HEK293T (cell line): ENCODE measurements at regions not wholly inside any gene's neighbourhood (a gene's known extent, or its start where the extent isn't known, plus 50 kb on each side); places are given as distances from the start of the nearest gene placed in this dataset.

Experiments used
- CTCF ChIA-PET: fragments of 350-600 bp; formaldehyde crosslinking; extraction: SDS; loops from one replicate; lab custom pipeline; 2021; ENCODE audit warnings: antibody characterized with exemption, inconsistent platforms; lab: Yijun Ruan, JAX
- POLR2A ChIA-PET: fragments of 350-600 bp; formaldehyde crosslinking; extraction: SDS; loops from one replicate; lab custom pipeline; 2020; ENCODE audit warnings: antibody characterized with exemption, inconsistent platforms; lab: Yijun Ruan, JAX
- DNase-seq: peaks from one replicate; pipeline ENCODE4 v3.0.0; 2012; ENCODE audit warnings: mixed read lengths; ENCODE audit errors: extremely low spot score
- ARNT ChIP-seq: fragments of 450-650 bp; IDR thresholded peaks from 2 replicates; pipeline ENCODE4 v1.6.1; 2017; ENCODE audit warnings: mild to moderate bottlenecking
- BHLHE40 ChIP-seq: fragments of 450-650 bp; IDR thresholded peaks from 2 replicates; pipeline ENCODE4 v1.6.1; 2016; ENCODE audit warnings: mild to moderate bottlenecking, moderate library complexity, borderline replicate concordance
- CTBP1 ChIP-seq: fragments of 450-650 bp; IDR thresholded peaks from 2 replicates; pipeline ENCODE4 v1.6.1; 2016; ENCODE audit warnings: borderline replicate concordance
- ELF4 ChIP-seq: fragments of 450-650 bp; IDR thresholded peaks from 2 replicates; pipeline ENCODE4 v1.6.1; 2017; ENCODE audit warnings: antibody characterized with exemption
- FOXA1 ChIP-seq: fragments of 450-650 bp; IDR thresholded peaks from 2 replicates; pipeline ENCODE4 v1.6.1; 2016; ENCODE audit warnings: mild to moderate bottlenecking
- FOXK2 ChIP-seq: fragments of 450-650 bp; IDR thresholded peaks from 2 replicates; pipeline ENCODE4 v1.6.1; 2016; ENCODE audit warnings: mild to moderate bottlenecking
- FOXM1 ChIP-seq: fragments of 450-650 bp; IDR thresholded peaks from 2 replicates; pipeline ENCODE4 v1.6.1; 2017; ENCODE audit warnings: mild to moderate bottlenecking, borderline replicate concordance
- HDGF ChIP-seq: fragments of 450-650 bp; IDR thresholded peaks from 2 replicates; pipeline ENCODE4 v1.6.1; 2017; ENCODE audit warnings: antibody characterized with exemption, borderline replicate concordance
- L3MBTL2 ChIP-seq: fragments of 450-650 bp; conservative IDR thresholded peaks from 2 replicates; pipeline ENCODE4 v1.6.1; 2016; ENCODE audit warnings: mild to moderate bottlenecking
- LEF1 ChIP-seq: fragments of 450-650 bp; IDR thresholded peaks from 2 replicates; pipeline ENCODE4 v1.6.1; 2017; ENCODE audit warnings: mild to moderate bottlenecking, borderline replicate concordance
- NFRKB ChIP-seq: fragments of 450-650 bp; IDR thresholded peaks from 2 replicates; pipeline ENCODE4 v1.6.1; 2016; ENCODE audit warnings: mild to moderate bottlenecking, moderate library complexity
- SP1 ChIP-seq: fragments of 450-650 bp; IDR thresholded peaks from 2 replicates; pipeline ENCODE4 v1.6.1; 2017
- SUZ12 ChIP-seq: fragments of 450-650 bp; IDR thresholded peaks from 2 replicates; pipeline ENCODE4 v1.6.1; 2016; ENCODE audit warnings: mild to moderate bottlenecking
- TARDBP ChIP-seq: fragments of 450-650 bp; IDR thresholded peaks from 2 replicates; pipeline ENCODE4 v1.6.1; 2016
- ZNF384 ChIP-seq: fragments of 450-650 bp; IDR thresholded peaks from 2 replicates; pipeline ENCODE4 v1.6.1; 2016
- TF ChIP-seq, protein P1 (sequence below): fragments of 450-650 bp; IDR thresholded peaks from 2 replicates; pipeline ENCODE4 v1.6.1; 2016

DNA sequence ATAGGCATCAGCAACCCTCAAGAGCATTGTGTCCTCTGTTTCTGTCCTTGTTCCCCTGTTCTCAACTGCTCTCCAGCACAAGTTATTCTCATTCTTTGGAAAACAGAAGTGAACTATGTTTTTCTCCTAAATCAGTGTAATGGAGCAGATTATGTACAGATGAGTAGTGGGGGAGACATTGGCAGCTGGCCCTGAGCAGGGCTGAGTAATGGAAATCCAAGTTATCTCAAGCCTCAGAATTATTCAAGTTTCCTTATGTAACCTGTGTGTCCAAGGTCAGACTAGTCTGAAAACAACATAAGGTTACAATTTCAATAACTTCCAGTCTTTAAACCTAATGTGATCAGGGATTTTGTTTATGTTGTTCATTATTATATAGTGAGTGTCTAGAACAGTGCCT lies 116.1 kb upstream of the FUT8 start:
- ChIA-PET CTCF (no interaction called here), POLR2A (no interaction called here)
- TF ChIP-seq SUZ12: no peak
- no peak for TF ChIP-seq LEF1
- no peak for TF ChIP-seq FOXA1
- no peak for TF ChIP-seq ELF4
- TF ChIP-seq FOXK2: no peak
- no peak for TF ChIP-seq HDGF
- no peak for TF ChIP-seq FOXM1
- TF ChIP-seq TARDBP: no peak
- TF ChIP-seq ZNF384: no peak
- TF ChIP-seq BHLHE40: no peak
- no peak for TF ChIP-seq NFRKB
- no peak for TF ChIP-seq ARNT
- TF ChIP-seq CTBP1: no peak
- no peak for TF ChIP-seq SP1
- TF ChIP-seq, protein P1, sequence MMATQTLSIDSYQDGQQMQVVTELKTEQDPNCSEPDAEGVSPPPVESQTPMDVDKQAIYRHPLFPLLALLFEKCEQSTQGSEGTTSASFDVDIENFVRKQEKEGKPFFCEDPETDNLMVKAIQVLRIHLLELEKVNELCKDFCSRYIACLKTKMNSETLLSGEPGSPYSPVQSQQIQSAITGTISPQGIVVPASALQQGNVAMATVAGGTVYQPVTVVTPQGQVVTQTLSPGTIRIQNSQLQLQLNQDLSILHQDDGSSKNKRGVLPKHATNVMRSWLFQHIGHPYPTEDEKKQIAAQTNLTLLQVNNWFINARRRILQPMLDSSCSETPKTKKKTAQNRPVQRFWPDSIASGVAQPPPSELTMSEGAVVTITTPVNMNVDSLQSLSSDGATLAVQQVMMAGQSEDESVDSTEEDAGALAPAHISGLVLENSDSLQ: no peak
- no peak for DNase-seq

DNA sequence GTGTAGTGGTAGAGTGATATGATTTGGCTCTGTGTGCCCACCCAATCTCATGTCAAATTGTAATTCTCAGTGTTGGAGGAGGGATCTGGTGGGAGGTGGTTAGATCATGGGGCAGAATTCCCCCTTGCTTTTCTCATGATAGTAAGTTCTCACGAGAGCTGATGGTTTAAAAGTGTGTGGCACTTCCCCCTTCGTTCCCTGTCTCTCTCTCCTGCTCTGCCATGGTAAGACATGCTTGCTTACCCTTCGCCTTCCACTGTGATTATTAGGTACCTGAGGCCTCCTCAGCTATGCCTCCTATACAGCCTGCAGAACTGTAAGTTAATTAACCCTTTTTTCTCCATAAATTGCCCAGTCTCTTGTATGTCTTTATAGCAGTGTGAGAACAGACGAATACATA lies 115.7 kb upstream of the FUT8 start:
- CTCF ChIA-PET: no interaction called here
- DNase-seq: no peak
- POLR2A ChIA-PET: no interaction called here
- no peak for TF ChIP-seq SUZ12
- TF ChIP-seq BHLHE40: no peak
- no peak for TF ChIP-seq TARDBP
- no peak for TF ChIP-seq FOXK2
- TF ChIP-seq ZNF384: no peak
- TF ChIP-seq CTBP1: no peak
- TF ChIP-seq, protein P1: no peak
- no peak for TF ChIP-seq L3MBTL2
- no peak for TF ChIP-seq FOXM1
- TF ChIP-seq SP1: no peak
- no peak for TF ChIP-seq FOXA1
- no peak for TF ChIP-seq ARNT
- no peak for TF ChIP-seq LEF1
- no peak for TF ChIP-seq ELF4
- TF ChIP-seq HDGF: no peak
- no peak for TF ChIP-seq NFRKB

DNA sequence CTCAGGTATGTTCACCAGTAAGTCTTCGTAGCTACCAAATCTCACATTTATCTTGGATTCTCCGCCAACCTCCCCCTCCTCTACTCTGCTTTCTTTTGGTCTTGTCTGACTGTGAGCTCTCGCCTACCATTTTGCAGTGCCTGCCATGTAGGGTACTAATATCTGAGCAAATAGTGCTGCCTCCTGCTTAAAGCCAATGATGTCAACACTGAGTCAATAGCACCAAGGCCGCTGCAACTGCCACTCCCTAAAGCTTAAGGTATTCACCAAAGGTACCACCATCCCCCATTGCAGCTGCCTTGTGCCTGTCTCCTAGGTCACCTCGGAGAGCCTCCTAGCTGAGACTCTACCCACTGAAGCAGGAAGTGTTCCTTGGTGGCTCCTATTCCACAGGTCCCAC lies 114.8 kb upstream of the FUT8 start:
- POLR2A ChIA-PET: no interaction called here
- CTCF ChIA-PET: no interaction called here
- no peak for DNase-seq
- TF ChIP-seq ZNF384: no peak
- no peak for TF ChIP-seq L3MBTL2
- no peak for TF ChIP-seq ARNT
- no peak for TF ChIP-seq SP1
- TF ChIP-seq TARDBP: no peak
- TF ChIP-seq FOXK2: no peak
- no peak for TF ChIP-seq HDGF

DNA sequence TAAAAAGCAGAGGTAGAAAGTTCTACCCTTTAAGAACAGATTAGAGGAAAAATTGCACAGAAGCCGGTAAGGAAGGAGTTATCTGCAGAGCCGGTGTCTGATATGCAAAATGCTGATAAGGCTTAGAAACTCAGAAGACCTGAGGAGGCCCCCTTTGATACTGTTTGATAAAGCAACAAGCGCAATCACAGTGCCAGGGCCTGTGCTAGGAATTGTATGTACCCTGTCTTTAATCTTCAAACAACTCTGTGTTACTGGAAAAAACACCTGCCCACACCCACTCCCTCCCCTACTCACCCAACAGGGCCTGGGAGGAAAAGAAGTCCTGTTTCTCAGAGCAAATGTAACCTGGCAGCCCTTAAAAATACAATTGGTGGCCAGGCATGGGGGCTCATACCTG lies 112.7 kb upstream of the FUT8 start:
- CTCF ChIA-PET: interaction anchor here (0.6 to 1.0 kb wide), 3 partner anchors 10 to 1103 kb away, joined by 3 to 6 read pairs (median 4); no protein-coding TSS in a partner anchor
- no peak for TF ChIP-seq HDGF
- no peak for TF ChIP-seq L3MBTL2
- no peak for TF ChIP-seq ELF4
- no peak for TF ChIP-seq LEF1
- no peak for TF ChIP-seq FOXA1
- no peak for TF ChIP-seq SUZ12
- TF ChIP-seq, protein P1: no peak
- no peak for TF ChIP-seq CTBP1
- no peak for TF ChIP-seq SP1
- TF ChIP-seq TARDBP: no peak
- no peak for TF ChIP-seq FOXM1
- TF ChIP-seq ZNF384: no peak
- no peak for TF ChIP-seq NFRKB
- no peak for TF ChIP-seq ARNT
- no peak for TF ChIP-seq FOXK2
- no peak for DNase-seq
- POLR2A ChIA-PET: no interaction called here

DNA sequence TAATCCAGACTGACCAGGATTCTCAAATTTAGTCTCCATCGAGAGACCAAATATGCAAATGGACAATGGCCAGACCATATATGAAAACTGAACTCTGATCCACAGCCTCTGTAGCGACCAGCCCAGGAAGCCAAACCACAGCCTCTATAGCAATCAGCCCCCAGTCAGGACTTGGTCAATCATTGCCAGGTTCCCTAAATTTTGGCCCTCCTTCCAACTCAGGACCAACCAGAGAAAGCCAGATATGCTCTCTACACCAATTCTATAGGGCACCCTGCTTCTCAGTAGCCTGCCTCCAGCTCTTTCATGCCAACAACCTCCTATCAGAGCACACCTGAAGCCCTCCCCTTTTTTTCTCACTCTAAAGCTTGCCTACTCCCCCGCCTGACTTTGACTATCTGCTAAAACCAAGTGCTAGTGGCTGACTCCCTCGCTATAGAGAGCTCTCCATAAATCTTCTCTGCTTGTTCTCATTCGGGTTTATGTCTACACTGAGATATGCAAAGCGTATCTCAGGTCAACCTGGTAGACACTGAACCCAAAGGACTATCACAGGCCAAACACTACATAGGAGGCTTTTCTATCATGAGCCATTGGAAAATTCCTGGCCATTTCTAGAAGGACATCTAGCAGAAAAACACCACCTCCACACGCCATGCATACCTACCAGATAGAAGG lies 110.5 kb upstream of the FUT8 start:
- DNase-seq: no peak
- POLR2A ChIA-PET: no interaction called here
- CTCF ChIA-PET: no interaction called here
- TF ChIP-seq, protein P1: no peak
- no peak for TF ChIP-seq NFRKB
- no peak for TF ChIP-seq L3MBTL2
- TF ChIP-seq HDGF: no peak
- no peak for TF ChIP-seq ELF4
- TF ChIP-seq ARNT: no peak
- TF ChIP-seq TARDBP: no peak
- no peak for TF ChIP-seq FOXM1
- no peak for TF ChIP-seq SP1
- TF ChIP-seq SUZ12: no peak
- no peak for TF ChIP-seq FOXA1
- no peak for TF ChIP-seq ZNF384

DNA sequence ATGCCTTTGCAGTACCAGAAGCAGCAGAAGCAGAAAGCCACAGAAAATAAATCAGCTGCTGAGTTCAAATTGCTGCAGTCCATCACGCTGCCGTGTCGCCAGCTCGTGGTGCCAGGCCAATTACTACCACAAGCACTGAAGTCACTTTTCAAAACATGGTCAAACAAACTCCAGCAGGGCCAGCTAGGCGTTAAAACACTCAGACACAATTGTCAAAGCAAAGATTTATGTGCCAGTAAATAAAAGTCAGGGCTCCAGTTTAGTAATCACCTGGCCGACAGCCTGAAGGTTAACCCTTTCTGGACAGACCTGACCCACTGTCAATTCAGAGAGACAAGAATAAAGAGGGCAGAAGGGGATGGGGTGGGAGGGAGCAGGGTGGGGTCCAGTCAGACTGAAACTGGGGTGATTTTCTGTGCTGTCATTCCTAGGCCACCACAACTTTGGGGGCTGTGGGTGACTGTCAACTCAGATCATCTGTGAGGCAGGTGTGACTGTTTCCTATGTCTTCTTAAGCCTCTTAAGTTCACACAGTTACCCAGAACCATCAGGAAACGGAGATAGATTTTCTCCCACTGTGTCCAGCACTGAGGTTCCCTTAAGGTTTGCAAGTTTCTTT lies 109.8 kb upstream of the FUT8 start:
- POLR2A ChIA-PET: no interaction called here
- CTCF ChIA-PET: no interaction called here
- no peak for DNase-seq
- no peak for TF ChIP-seq ARNT
- no peak for TF ChIP-seq HDGF
- TF ChIP-seq FOXK2: no peak
- TF ChIP-seq, protein P1: peak; percentile 39; the same call in 1 of the 2 replicates
- TF ChIP-seq BHLHE40: no peak
- no peak for TF ChIP-seq L3MBTL2
- no peak for TF ChIP-seq CTBP1
- no peak for TF ChIP-seq NFRKB
- no peak for TF ChIP-seq TARDBP
